Suprapubic skin (tissue), 3 donors: ENCODE measurements at regions not wholly inside any gene's neighbourhood (a gene's known extent, or its start where the extent isn't known, plus 50 kb on each side); places are given as distances from the start of the nearest gene placed in this dataset.

Experiments
- CTCF ChIP-seq, 2 donors: fragments of 200-600 bp in 1 of 2; fragments of 450-650 bp in 1 of 2; sonication (generic) in 1 of 2; IDR thresholded peaks; one replicate each; pipeline ENCODE4 v1.5.1; 2016 to 2019; ENCODE audit warnings: antibody characterized with exemption in 2 of 2, mild to moderate bottlenecking in 1 of 2, moderate library complexity in 1 of 2
- POLR2A ChIP-seq, 2 donors: fragments of 450-650 bp; IDR thresholded peaks; one replicate each; pipeline ENCODE4 v1.6.1; 2017; ENCODE audit warnings: antibody characterized with exemption in 2 of 2, mild to moderate bottlenecking in 2 of 2, moderate library complexity in 2 of 2

GRCh38 chr4:45283352-45283751, 557.0 kb upstream of the GNPDA2 start:
- no peak for TF ChIP-seq CTCF (IDR thresholded peaks at IDR 0.05)
- no peak for TF ChIP-seq POLR2A (IDR thresholded peaks at IDR 0.05)
